Gastroesophageal sphincter (tissue), 4 donors: ENCODE measurements at regions not wholly inside any gene's neighbourhood (a gene's known extent, or its start where the extent isn't known, plus 50 kb on each side); places are given as distances from the start of the nearest gene placed in this dataset.

Source experiments
- ATAC-seq: fragments of 150-250 bp; one replicate; pipeline ENCODE4 v1.9.1; 2016; ENCODE audit warnings: mild to moderate bottlenecking, moderate library complexity
- H3K27ac ChIP-seq, 4 donors: fragments of 200-600 bp; sonication (generic) in 3 of 4; 1 replicate in 3 of 4; 2 replicates in 1 of 4; pipeline ENCODE4 v1.5.1; 2016 to 2019
- H3K27me3 ChIP-seq: fragments of 200-600 bp; sonication (generic); one replicate; pipeline ENCODE4 v1.5.1; 2019
- H3K36me3 ChIP-seq, 2 donors: fragments of 200-600 bp; sonication (generic); one replicate each; pipeline ENCODE4 v1.5.1; 2019; ENCODE audit warnings: control low read depth in 1 of 2
- H3K4me1 ChIP-seq, 3 donors: fragments of 200-600 bp; sonication (generic); 1 replicate in 2 of 3; 2 replicates in 1 of 3; pipeline ENCODE4 v1.5.1; 2016 to 2019; ENCODE audit warnings: control low read depth in 2 of 3
- H3K4me3 ChIP-seq, 2 donors: fragments of 200-600 bp; sonication (generic); one replicate each; pipeline ENCODE4 v1.5.1; 2019; ENCODE audit warnings: mild to moderate bottlenecking in 1 of 2, moderate library complexity in 1 of 2
- H3K9me3 ChIP-seq, 3 donors: fragments of 200-600 bp; sonication (generic); one replicate each; pipeline ENCODE4 v1.5.1; 2017 to 2019; ENCODE audit warnings: control low read depth in 2 of 3
- CTCF ChIP-seq, 4 experiments: fragments of 200-600 bp in 2 of 4; fragments of 450-650 bp in 2 of 4; sonication (generic) in 1 of 4; IDR thresholded peaks; one replicate each; pipeline ENCODE4 v1.5.1; 2017 to 2019; ENCODE audit warnings: antibody characterized with exemption in 4 of 4, mild to moderate bottlenecking in 2 of 4, moderate library complexity in 2 of 4
- EP300 ChIP-seq: sonication (generic); formaldehyde crosslinking; IDR thresholded peaks from one replicate; pipeline ENCODE4 v1.6.1; 2017; ENCODE audit warnings: antibody characterized with exemption, mild to moderate bottlenecking
- POLR2A ChIP-seq, 2 donors: fragments of 450-650 bp; IDR thresholded peaks; one replicate each; pipeline ENCODE4 v1.6.1; 2017; ENCODE audit warnings: antibody characterized with exemption in 2 of 2, mild to moderate bottlenecking in 2 of 2, moderate library complexity in 1 of 2
- POLR2AphosphoS5 ChIP-seq: sonication (generic); formaldehyde crosslinking; IDR thresholded peaks from one replicate; pipeline ENCODE4 v1.6.1; 2017; ENCODE audit warnings: antibody characterized with exemption
- WGBS, 2 donors: methylation state at CpG; one replicate each; pipeline ENCODE4 v1.1.5; 2018; ENCODE audit warnings: low coverage in 1 of 2; 5-methylcytosine and 5-hydroxymethylcytosine counted together

- no peaks in the 10 kb centered on the region for H3K36me3 ChIP-seq
- WGBS, 2 donors, result 77 to 86% methylated on average over 1 of the region's 1 CpG
- no peak for TF ChIP-seq EP300
- no peak for TF ChIP-seq CTCF (IDR thresholded peaks at IDR 0.05)
- no peak for TF ChIP-seq POLR2AphosphoS5
- TF ChIP-seq POLR2A (IDR thresholded peaks at IDR 0.05), result no peak
- H3K27me3 ChIP-seq, result no peaks in the 10 kb centered on the region
- H3K4me1 ChIP-seq, result no peaks in the 10 kb centered on the region
- H3K4me3 ChIP-seq, result no peak overlapping the region
- ATAC-seq, result no peak
- H3K9me3 ChIP-seq, result no peaks in the 10 kb centered on the region
- H3K27ac ChIP-seq, result no peak overlapping the region
These were observed 88.5 kb upstream of the TACR1 start for GRCh38 chr2:75287624-75288316.

GRCh38 chr2:75284345-75284744 is 85.0 kb upstream of the TACR1 start:
- 61 to 100% methylated on average over 1 to 2 of the region's 2 CpGs for WGBS, 2 donors
- Histone ChIP-seq H3K27ac (no peak overlapping the region), H3K27me3 (no peaks in the 10 kb centered on the region), H3K4me1 (no peaks in the 10 kb centered on the region), H3K4me3 (no peak overlapping the region), H3K36me3 (no peaks in the 10 kb centered on the region), H3K9me3 (no peaks in the 10 kb centered on the region)
- no peak for ATAC-seq
- TF ChIP-seq CTCF (IDR thresholded peaks at IDR 0.05) (no peak), POLR2A (IDR thresholded peaks at IDR 0.05) (no peak), POLR2AphosphoS5 (no peak), EP300 (no peak)

- Histone ChIP-seq H3K4me1 (no peaks in the 10 kb centered on the region), H3K27ac (no peak overlapping the region), H3K27me3 (peaks cover 6% of the 10 kb centered on the region), H3K9me3 (no peaks in the 10 kb centered on the region), H3K4me3 (no peak overlapping the region), H3K36me3 (no peaks in the 10 kb centered on the region)
- TF ChIP-seq POLR2AphosphoS5, result no peak
- TF ChIP-seq EP300, result no peak
- no peak for TF ChIP-seq CTCF (IDR thresholded peaks at IDR 0.05)
- no peak for TF ChIP-seq POLR2A (IDR thresholded peaks at IDR 0.05)
- no peak for ATAC-seq
- 78 to 89% methylated on average over 5 of the region's 5 CpGs for WGBS, 2 donors
These were observed 79.6 kb upstream of the TACR1 start for GRCh38 chr2:75278821-75279379.

- Histone ChIP-seq H3K4me1 (no peaks in the 10 kb centered on the region), H3K9me3 (peaks cover 0 to 4% (median 0%) of the 10 kb centered on the region in 3 donors), H3K36me3 (no peaks in the 10 kb centered on the region), H3K4me3 (no peak overlapping the region), H3K27ac (no peak overlapping the region), H3K27me3 (peaks cover 6% of the 10 kb centered on the region)
- no peak for ATAC-seq
- 85% methylated on average over 3 of the region's 3 CpGs; no CpG with 5 or more reads in 1 of the 2 donors for WGBS, 2 donors
- TF ChIP-seq POLR2A (IDR thresholded peaks at IDR 0.05) (no peak), EP300 (no peak), POLR2AphosphoS5 (no peak), CTCF (IDR thresholded peaks at IDR 0.05) (no peak)
These were observed 79.0 kb upstream of the TACR1 start for GRCh38 chr2:75278314-75278713.

GRCh38 chr2:75277111-75277510 is 77.8 kb upstream of the TACR1 start:
- Histone ChIP-seq H3K4me1 (no peaks in the 10 kb centered on the region), H3K4me3 (no peak overlapping the region), H3K27me3 (peaks cover 6% of the 10 kb centered on the region), H3K27ac (no peak overlapping the region), H3K9me3 (peaks cover 0 to 9% (median 0%) of the 10 kb centered on the region in 3 donors), H3K36me3 (no peaks in the 10 kb centered on the region)
- ATAC-seq, result no peak
- no peak for TF ChIP-seq POLR2AphosphoS5
- TF ChIP-seq EP300, result no peak
